ENCODE measurements at regions not wholly inside any gene's neighbourhood (a gene's known extent, or its start where the extent isn't known, plus 50 kb on each side); places are given as distances from the start of the nearest gene placed in this dataset.

DNA sequence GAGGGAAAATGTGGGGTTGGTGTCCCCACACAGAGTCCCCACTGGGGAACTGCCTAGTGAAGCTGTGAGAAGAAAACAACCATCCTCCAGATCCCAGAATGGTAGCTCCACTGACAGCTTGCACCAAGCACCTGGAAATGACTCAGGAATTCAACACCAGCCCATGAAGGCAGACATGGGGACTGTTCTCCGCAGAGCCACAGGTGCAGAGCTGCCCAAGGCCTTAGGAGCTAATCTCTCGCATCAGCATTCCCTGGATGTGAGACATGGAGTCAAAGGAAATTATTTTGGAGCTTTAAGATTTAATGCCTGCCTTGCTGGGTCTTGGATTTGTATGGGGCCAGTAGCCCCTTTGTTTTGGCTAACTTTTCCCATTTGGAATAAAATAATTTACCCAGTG is 367.9 kb downstream of the FAM133A start:
- DNase-seq (ENCODE audit: low read depth, low spot score): no peak
- H3K4me3 ChIP-seq (ENCODE audit: low read length): no peak overlapping the region

- H3K4me3 ChIP-seq (ENCODE audit: low read length): no peak overlapping the region
- DNase-seq (ENCODE audit: low read depth, low spot score): no peak
Observed at GRCh38 chrX:94045724-94046123, 371.7 kb downstream of the FAM133A start.

- no peak overlapping the region for H3K4me3 ChIP-seq (ENCODE audit: low read length)
- DNase-seq (ENCODE audit: low read depth, low spot score): no peak
Observed at GRCh38 chrX:94051926-94052325, 377.9 kb downstream of the FAM133A start.

GRCh38 chrX:94053575-94053974 is 379.6 kb downstream of the FAM133A start:
- no peak overlapping the region for H3K4me3 ChIP-seq (ENCODE audit: low read length)
- no peak for DNase-seq (ENCODE audit: low read depth, low spot score)

GRCh38 chrX:94057385-94057784 is 383.4 kb downstream of the FAM133A start:
- DNase-seq (ENCODE audit: low read depth, low spot score): peak; percentile 0
- H3K4me3 ChIP-seq (ENCODE audit: low read length): no peak overlapping the region

DNA sequence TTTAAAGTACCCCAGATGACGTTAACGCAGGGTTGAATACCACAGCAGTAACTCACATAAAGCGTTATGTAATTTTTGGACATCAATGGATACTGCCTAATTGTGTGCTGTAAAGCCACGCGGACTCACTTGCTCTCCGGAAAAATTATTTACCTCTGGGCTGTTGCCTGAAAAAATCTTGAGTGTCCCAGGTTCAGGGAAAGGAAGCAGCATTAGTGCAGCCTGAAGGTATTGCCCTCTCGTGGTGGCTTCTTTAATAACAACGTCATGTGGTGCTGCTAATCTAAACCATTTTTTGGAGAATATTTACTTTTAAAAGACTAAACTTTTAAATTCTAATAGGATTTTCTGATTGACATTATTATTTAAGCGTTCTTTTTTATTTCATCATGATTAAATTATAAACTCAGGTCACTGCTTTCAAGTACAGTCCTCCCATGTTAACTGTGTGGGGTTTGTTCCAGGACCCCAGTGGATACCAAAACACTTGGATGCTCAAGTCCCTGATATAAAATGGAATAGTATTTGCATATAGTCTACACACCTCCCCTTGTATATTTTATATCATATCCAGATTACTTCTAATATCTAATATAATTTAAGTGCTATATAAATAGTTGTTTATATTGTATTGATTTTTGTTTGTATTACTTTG is 384.8 kb downstream of the FAM133A start:
- peak; percentile 2 for DNase-seq (ENCODE audit: low read depth, low spot score)
- no peak overlapping the region for H3K4me3 ChIP-seq (ENCODE audit: low read length)

GRCh38 chrX:94065091-94065490 is 391.1 kb downstream of the FAM133A start:
- H3K4me3 ChIP-seq (ENCODE audit: low read length): no peak overlapping the region
- DNase-seq (ENCODE audit: low read depth, low spot score): no peak

DNA sequence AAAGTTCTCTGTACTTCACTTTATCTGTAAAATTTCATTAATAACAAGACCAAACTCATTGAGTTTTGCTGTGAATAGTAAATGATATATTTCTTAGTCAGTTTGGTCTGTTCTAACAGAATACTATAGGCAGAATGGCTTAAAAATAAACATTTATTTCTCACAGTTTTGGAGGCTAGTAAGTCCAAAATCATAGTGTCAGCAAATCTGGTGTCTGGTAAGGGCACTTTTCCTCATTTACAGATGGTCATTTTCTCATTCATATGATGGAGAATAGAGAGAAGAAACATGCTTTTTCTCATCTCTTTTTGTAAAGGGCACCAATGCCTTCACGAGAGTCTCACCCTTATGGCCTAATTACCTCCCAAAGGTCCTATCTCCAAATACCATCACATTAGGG is 415.1 kb downstream of the FAM133A start:
- H3K4me3 ChIP-seq (ENCODE audit: low read length): no peak overlapping the region
- no peak for DNase-seq (ENCODE audit: low read depth, low spot score)

DNA sequence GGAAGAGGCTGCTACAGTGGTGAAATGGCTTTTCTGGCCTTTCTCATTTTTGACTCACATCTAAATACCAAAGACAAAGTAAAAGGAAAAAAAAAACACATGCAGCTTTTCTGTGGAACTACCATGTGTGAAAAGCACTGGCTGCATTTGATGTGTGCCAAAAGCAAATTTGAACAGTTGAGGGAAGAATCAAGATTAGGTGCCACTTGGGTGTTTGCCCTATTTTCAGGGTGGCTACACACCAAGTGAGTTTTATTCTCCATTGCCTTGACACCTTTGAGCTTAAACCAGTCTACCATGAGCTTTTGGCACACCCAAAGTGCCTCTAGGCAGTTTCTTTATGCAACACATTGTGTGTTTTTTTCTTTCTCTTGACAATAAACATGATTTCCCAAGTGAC is 423.9 kb downstream of the FAM133A start:
- no peak overlapping the region for H3K4me3 ChIP-seq (ENCODE audit: low read length)
- no peak for DNase-seq (ENCODE audit: low read depth, low spot score)

DNA sequence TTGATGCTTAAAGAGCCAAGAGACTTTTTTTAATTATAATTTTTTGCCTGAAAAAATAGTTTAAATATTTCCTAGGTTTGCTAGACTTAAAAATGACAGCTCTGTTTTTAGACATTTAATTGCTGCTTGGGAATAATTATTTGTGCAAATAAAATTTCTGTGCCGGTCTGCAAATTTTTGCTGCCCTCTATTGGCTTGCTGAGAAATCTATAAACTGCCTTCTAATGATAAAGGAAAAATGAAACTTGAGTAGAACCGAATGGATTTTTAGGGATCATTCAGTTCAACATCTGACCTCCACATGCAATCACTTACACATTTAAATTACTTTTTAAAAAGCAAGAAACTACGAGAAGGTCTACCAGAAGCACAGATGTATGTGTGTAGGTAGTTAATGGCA is 434.0 kb downstream of the FAM133A start:
- no peak for DNase-seq (ENCODE audit: low read depth, low spot score)
- no peak overlapping the region for H3K4me3 ChIP-seq (ENCODE audit: low read length)

DNA sequence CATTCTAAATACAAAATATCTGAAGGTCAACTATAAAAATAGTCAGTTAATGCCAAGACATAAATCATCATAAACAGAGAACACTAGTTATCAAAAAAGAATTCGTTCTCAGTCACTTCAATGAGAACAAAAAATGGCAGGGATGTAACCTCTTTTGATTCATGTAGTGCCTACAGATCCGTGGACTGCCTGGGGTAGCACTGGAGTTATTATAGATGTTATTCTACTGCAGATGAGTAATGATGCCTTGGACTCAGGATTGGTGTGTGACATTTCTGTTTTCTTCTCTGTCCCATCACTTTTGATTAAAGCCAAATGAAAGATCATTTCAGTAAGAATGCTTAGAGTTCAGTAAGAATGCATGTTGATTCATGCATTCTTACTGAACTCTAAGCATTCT is 440.4 kb downstream of the FAM133A start:
- H3K4me3 ChIP-seq (ENCODE audit: low read length): no peak overlapping the region
- no peak for DNase-seq (ENCODE audit: low read depth, low spot score)

DNA sequence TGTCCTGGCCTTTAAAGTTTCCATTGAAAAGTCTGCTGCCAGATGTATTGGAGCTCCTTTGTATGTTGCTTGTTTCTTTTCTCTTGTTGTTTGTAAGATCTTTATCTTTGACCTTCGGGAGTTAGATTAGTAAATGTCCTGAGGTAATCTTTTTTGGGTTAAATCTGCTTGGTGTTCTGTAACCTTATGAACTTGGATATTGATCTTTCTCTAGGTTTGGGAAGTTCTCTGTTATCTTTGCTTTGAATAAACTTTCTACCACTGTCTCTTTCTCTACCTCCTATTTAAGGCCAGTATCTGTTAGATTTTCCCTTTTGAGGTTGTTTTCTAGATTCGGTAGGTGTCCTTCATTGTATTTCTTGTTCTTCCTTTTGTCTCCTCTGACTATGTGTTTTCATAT is 447.8 kb downstream of the FAM133A start:
- no peak for DNase-seq (ENCODE audit: low read depth, low spot score)

DNA sequence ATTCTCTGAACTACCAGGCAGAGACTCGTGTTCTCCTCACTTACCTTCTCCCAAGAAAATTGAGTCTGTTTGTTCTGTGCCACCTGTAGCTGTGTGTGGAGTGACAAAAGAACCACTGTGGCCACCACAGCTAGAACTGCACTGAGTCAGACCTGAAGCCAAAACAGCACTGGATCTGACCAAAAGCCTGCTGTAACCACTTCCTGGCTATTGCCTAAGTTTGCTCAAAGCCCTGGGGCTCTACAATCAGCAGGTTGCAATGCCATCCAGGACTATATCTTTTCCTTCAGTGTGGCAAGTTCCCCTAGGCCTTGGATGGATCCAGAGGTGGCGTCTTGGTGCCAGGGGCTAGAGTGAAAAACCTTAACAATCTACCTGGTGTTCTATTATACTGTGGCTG is 449.1 kb downstream of the FAM133A start:
- DNase-seq (ENCODE audit: low read depth, low spot score): no peak
- no peak overlapping the region for H3K4me3 ChIP-seq (ENCODE audit: low read length)

More for the DNA sequence above, 447.8 kb downstream of the FAM133A start:
- no peak overlapping the region for H3K4me3 ChIP-seq (ENCODE audit: low read length)

DNA sequence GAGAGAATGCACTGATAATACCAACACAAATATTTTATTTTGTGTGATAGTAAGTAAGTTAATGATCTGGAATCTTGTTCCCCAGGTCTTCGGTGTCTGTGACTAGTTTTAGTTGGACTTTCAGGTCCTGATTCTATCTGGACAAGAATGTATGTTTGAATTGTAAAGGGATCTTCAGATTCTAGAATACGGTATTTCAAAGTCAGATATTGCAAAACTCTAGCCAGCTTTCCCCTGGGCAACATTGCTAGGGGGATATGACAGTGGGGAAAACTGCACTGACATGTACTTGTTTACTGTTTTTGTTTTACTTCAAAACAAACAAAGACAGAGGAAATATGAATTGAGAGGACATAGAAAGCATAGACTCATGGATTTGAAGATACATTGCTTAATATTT is 489.0 kb downstream of the FAM133A start:
- H3K4me3 ChIP-seq (ENCODE audit: low read length): no peak overlapping the region
- no peak for DNase-seq (ENCODE audit: low read depth, low spot score)

DNA sequence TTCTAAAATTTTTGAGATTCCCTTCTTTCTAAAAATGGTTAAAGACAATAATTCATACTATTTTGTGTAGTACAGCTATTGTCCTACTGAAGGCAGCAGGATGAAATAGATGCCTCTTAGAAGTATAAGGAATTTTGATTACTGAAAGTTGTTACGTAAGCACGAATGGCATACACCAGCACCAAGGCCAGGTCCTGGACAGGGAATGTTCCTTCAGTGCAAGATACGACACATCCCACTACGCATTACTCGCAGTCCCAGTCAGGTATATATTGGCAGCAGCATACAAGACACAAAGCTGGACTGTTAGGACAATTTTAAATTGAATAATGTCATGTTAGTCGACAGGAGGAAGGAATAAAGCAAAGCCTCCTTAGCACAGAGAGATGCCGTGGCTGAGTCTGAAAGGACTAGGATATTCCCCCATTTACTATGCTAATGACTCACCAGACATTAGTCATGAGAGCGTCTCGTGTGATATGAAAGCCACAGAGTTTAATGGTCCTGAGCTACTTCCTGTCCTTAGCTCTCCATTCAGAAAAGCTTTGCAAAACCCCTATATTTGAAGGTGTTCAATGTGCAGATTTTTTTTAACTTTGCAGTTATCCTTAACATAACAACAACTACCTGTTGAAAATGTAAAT is 504.3 kb downstream of the FAM133A start:
- H3K4me3 ChIP-seq (ENCODE audit: low read length): no peak overlapping the region
- no peak for DNase-seq (ENCODE audit: low read depth, low spot score)

GRCh38 chrX:94204524-94204923 is 530.5 kb downstream of the FAM133A start:
- H3K4me3 ChIP-seq (ENCODE audit: low read length): no peak overlapping the region
- peak; percentile 12 for DNase-seq (ENCODE audit: low read depth, low spot score)

- DNase-seq (ENCODE audit: low read depth, low spot score): no peak
- H3K4me3 ChIP-seq (ENCODE audit: low read length): no peak overlapping the region
Observed at GRCh38 chrX:94216738-94217137, 542.7 kb downstream of the FAM133A start.

- no peak overlapping the region for H3K4me3 ChIP-seq (ENCODE audit: low read length)
- DNase-seq (ENCODE audit: low read depth, low spot score): no peak
Observed at GRCh38 chrX:94252211-94252610, 578.2 kb downstream of the FAM133A start.

DNA sequence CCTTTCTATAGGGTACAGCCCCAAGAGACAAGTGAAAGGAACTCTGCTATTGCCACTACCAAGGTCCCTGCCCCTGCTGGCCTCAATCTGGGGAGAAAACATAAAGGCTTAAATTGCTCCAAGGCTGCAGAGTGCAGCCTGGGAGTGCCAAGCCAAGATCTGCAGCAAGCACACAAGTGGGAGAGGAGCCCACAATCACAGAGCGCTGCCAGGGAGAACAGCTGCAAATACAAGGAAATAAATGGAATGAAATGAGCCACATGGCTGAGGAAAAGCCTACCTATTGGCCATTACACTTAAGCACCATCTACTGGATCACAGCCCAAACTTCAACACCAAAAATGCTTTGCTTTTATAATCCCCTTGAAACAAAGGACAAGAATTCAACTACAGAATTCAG is 582.4 kb downstream of the FAM133A start:
- DNase-seq (ENCODE audit: low read depth, low spot score): no peak
- H3K4me3 ChIP-seq (ENCODE audit: low read length): no peak overlapping the region

DNA sequence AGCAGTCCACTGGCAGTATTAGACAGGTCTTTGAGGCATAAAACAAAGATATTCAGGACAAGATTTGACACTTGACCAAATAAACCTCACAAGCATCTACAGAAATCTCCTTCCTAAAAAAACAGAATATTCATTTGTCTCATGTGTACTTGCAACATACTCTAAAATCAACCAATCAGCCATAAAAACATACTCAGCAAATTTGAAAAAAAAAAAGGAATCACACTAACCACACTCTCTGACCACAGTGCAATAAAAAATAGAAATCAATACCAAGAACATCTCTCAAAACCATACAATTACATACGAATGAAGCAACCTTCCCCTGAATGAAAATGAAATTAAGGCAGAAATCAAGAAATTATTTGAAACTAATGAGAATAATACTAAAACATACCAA is 591.3 kb downstream of the FAM133A start:
- H3K4me3 ChIP-seq (ENCODE audit: low read length): no peak overlapping the region
- no peak for DNase-seq (ENCODE audit: low read depth, low spot score)

GRCh38 chrX:94288325-94288724 is 614.3 kb downstream of the FAM133A start:
- no peak for DNase-seq (ENCODE audit: low read depth, low spot score)

More at GRCh38 chrX:94288325-94288724, 614.3 kb downstream of the FAM133A start:
- no peak overlapping the region for H3K4me3 ChIP-seq (ENCODE audit: low read length)

All from Jurkat, Clone E6-1 (cell line).